HepG2 (cell line): ENCODE measurements at regions not wholly inside any gene's neighbourhood (a gene's known extent, or its start where the extent isn't known, plus 50 kb on each side); places are given as distances from the start of the nearest gene placed in this dataset.

Experiments
- FOXP1 ChIP-seq, 2 experiments: fragments of 450-650 bp in 1 of 2; IDR thresholded peaks; 2 replicates each; pipeline ENCODE4 v1.6.1; 2017 to 2018; ENCODE audit warnings: antibody characterized with exemption in 1 of 2
- KLF15 ChIP-seq: sonication (generic); formaldehyde crosslinking; IDR thresholded peaks from 2 replicates; pipeline ENCODE4 v1.8.1; 2023; ENCODE audit warnings: borderline replicate concordance, mild to moderate bottlenecking, inconsistent platforms, missing genetic modification reagents, mixed read lengths
- NR2F2 ChIP-seq: IDR thresholded peaks from 2 replicates; pipeline ENCODE4 v1.6.1; 2012; ENCODE audit warnings: low read depth, inconsistent platforms, borderline replicate concordance
- SETDB1 ChIP-seq: sonication (generic); formaldehyde crosslinking; IDR thresholded peaks from 2 replicates; pipeline ENCODE4 v1.5.1; 2020; ENCODE audit warnings: missing genetic modification reagents, mild to moderate bottlenecking, borderline replicate concordance
- ZMAT3 ChIP-seq: sonication (generic); formaldehyde crosslinking; conservative IDR thresholded peaks from 2 replicates; pipeline ENCODE4 v1.7.0; 2021; ENCODE audit warnings: missing genetic modification reagents
- TF ChIP-seq, protein P1 (sequence below): sonication (generic); formaldehyde crosslinking; IDR thresholded peaks from 2 replicates; pipeline ENCODE4 v1.5.0; 2020; ENCODE audit warnings: mild to moderate bottlenecking, missing genetic modification reagents
- TF ChIP-seq, protein P2 (sequence below): sonication (generic); formaldehyde crosslinking; IDR thresholded peaks from 2 replicates; pipeline ENCODE4 v1.4.0; 2020; ENCODE audit warnings: missing genetic modification reagents, borderline replicate concordance
- TF ChIP-seq, protein P3 (sequence below): sonication (generic); formaldehyde crosslinking; IDR thresholded peaks from 2 replicates; pipeline ENCODE4 v1.8.1; 2023; ENCODE audit warnings: mild to moderate bottlenecking, inconsistent platforms, moderate library complexity, missing genetic modification reagents, borderline replicate concordance

DNA sequence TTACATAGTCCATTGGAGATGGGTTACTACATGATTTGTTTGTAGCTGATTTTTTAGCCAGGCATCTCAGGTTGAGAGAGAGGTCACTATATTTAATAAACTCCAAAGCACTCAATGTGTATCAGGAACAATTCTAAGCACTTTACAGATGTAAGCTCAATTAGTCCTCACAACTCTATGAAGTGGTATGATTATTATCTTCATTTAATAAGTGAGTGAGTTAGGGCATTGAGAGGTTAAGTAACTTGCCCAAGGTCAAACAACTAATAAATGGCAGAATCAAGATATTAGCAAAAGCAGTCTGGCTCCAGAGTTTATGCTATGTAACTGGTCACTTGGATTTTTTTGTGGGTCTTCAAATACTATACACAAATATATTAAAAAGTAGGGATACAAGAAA, 56.3 kb upstream of the ABI3BP start:
- TF ChIP-seq, protein P1, sequence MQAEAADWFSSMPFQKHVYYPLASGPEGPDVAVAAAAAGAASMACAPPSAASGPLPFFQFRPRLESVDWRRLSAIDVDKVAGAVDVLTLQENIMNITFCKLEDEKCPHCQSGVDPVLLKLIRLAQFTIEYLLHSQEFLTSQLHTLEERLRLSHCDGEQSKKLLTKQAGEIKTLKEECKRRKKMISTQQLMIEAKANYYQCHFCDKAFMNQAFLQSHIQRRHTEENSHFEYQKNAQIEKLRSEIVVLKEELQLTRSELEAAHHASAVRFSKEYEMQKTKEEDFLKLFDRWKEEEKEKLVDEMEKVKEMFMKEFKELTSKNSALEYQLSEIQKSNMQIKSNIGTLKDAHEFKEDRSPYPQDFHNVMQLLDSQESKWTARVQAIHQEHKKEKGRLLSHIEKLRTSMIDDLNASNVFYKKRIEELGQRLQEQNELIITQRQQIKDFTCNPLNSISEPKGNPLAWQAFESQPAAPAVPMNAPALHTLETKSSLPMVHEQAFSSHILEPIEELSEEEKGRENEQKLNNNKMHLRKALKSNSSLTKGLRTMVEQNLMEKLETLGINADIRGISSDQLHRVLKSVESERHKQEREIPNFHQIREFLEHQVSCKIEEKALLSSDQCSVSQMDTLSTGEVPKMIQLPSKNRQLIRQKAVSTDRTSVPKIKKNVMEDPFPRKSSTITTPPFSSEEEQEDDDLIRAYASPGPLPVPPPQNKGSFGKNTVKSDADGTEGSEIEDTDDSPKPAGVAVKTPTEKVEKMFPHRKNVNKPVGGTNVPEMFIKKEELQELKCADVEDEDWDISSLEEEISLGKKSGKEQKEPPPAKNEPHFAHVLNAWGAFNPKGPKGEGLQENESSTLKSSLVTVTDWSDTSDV (CRISPR knock-in tag), result no peak
- TF ChIP-seq NR2F2 (no peak), FOXP1 (IDR thresholded peaks at IDR 0.05) (no peak), FOXP1 (CRISPR knock-in tag; IDR thresholded peaks at IDR 0.05) (no peak), SETDB1 (CRISPR knock-in tag) (no peak), ZMAT3 (no peak), KLF15 (CRISPR knock-in tag) (no peak)
- TF ChIP-seq, protein P2, sequence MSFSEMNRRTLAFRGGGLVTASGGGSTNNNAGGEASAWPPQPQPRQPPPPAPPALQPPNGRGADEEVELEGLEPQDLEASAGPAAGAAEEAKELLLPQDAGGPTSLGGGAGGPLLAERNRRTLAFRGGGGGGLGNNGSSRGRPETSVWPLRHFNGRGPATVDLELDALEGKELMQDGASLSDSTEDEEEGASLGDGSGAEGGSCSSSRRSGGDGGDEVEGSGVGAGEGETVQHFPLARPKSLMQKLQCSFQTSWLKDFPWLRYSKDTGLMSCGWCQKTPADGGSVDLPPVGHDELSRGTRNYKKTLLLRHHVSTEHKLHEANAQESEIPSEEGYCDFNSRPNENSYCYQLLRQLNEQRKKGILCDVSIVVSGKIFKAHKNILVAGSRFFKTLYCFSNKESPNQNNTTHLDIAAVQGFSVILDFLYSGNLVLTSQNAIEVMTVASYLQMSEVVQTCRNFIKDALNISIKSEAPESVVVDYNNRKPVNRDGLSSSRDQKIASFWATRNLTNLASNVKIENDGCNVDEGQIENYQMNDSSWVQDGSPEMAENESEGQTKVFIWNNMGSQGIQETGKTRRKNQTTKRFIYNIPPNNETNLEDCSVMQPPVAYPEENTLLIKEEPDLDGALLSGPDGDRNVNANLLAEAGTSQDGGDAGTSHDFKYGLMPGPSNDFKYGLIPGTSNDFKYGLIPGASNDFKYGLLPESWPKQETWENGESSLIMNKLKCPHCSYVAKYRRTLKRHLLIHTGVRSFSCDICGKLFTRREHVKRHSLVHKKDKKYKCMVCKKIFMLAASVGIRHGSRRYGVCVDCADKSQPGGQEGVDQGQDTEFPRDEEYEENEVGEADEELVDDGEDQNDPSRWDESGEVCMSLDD (CRISPR knock-in tag), result no peak
- TF ChIP-seq, protein P3, sequence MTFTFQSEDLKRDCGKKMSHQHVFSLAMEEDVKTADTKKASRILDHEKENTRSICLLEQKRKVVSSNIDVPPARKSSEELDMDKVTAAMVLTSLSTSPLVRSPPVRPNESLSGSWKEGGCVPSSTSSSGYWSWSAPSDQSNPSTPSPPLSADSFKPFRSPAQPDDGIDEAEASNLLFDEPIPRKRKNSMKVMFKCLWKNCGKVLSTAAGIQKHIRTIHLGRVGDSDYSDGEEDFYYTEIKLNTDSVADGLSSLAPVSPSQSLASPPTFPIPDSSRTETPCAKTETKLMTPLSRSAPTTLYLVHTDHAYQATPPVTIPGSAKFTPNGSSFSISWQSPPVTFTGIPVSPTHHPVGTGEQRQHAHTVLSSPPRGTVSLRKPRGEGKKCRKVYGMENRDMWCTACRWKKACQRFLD, result no peak
